Keratinocyte (primary cell): ENCODE measurements at regions not wholly inside any gene's neighbourhood (a gene's known extent, or its start where the extent isn't known, plus 50 kb on each side); places are given as distances from the start of the nearest gene placed in this dataset.

ENCODE experiments used
- DNase-seq: peaks from one replicate; pipeline ENCODE4 v3.0.0-alpha.2; 2011; ENCODE audit warnings: low read depth, missing footprints, low spot score
- FAIRE-seq: peaks from 2 replicates; lab custom pipeline; 2011; peaks lifted over from hg19 to GRCh38; lab: Jason Lieb, UNC
- H2AFZ ChIP-seq: 2 replicates; pipeline ENCODE4 v1.6.0; 2012; ENCODE audit warnings: low read length, control low read depth, inconsistent platforms; ENCODE audit not compliant: control insufficient read depth
- H3K27ac ChIP-seq: 2 replicates; pipeline ENCODE4 v1.5.1; 2011; ENCODE audit warnings: low read length; ENCODE audit not compliant: control insufficient read depth, insufficient read depth
- H3K27me3 ChIP-seq: 3 replicates; pipeline ENCODE4 v1.6.0; 2011; ENCODE audit warnings: low read length; ENCODE audit not compliant: control insufficient read depth, insufficient read depth; ENCODE audit errors: extremely low read depth
- H3K36me3 ChIP-seq, 2 experiments: 2 replicates in 1 of 2; 3 replicates in 1 of 2; pipeline ENCODE4 v1.5.1; 2011; ENCODE audit warnings: low read length in 2 of 2, mild to moderate bottlenecking in 1 of 2; ENCODE audit not compliant: control insufficient read depth in 2 of 2, insufficient read depth in 2 of 2; ENCODE audit errors: extremely low read depth in 1 of 2
- H3K4me1 ChIP-seq: 3 replicates; pipeline ENCODE4 v1.5.1; 2011; ENCODE audit warnings: low read length; ENCODE audit not compliant: control insufficient read depth, insufficient read depth; ENCODE audit errors: extremely low read depth
- H3K4me2 ChIP-seq: 3 replicates; pipeline ENCODE4 v1.6.0; 2011; ENCODE audit warnings: low read depth, low read length; ENCODE audit not compliant: control insufficient read depth, insufficient read depth; ENCODE audit errors: extremely low read depth
- H3K4me3 ChIP-seq, 3 experiments: fragments of 200-600 bp in 1 of 3; sonication (generic) in 1 of 3; 2 replicates in 2 of 3; 3 replicates in 1 of 3; pipeline ENCODE4 v1.5.1; 2011 to 2016; ENCODE audit warnings: low read length in 3 of 3, mild to moderate bottlenecking in 3 of 3, control low read depth in 2 of 3, inconsistent platforms in 1 of 3, low read depth in 1 of 3, mixed read lengths in 1 of 3, mixed run types in 1 of 3, moderate library complexity in 1 of 3; ENCODE audit not compliant: control insufficient read depth in 2 of 3, insufficient read depth in 2 of 3; ENCODE audit errors: extremely low read depth in 1 of 3
- H3K79me2 ChIP-seq: 2 replicates; pipeline ENCODE4 v1.6.0; 2012; ENCODE audit warnings: low read length; ENCODE audit not compliant: control insufficient read depth, insufficient read depth
- H3K9ac ChIP-seq: 3 replicates; pipeline ENCODE4 v1.6.0; 2011; ENCODE audit warnings: low read length; ENCODE audit not compliant: control insufficient read depth, insufficient read depth; ENCODE audit errors: extremely low read depth
- H3K9me1 ChIP-seq: 3 replicates; pipeline ENCODE4 v1.6.0; 2011; ENCODE audit warnings: low read length; ENCODE audit not compliant: control insufficient read depth, insufficient read depth; ENCODE audit errors: extremely low read depth
- H3K9me3 ChIP-seq: 2 replicates; pipeline ENCODE4 v1.5.1; 2012; ENCODE audit warnings: low read depth, low read length; ENCODE audit not compliant: control insufficient read depth
- H4K20me1 ChIP-seq: 3 replicates; pipeline ENCODE4 v1.6.0; 2011; ENCODE audit warnings: low read length; ENCODE audit not compliant: control insufficient read depth, insufficient read depth; ENCODE audit errors: extremely low read depth
- EZH2 ChIP-seq: IDR thresholded peaks from one replicate; pipeline ENCODE4 v1.6.1; 2012; ENCODE audit warnings: inconsistent platforms, mild to moderate bottlenecking, low read length, moderate library complexity
- dilution Hi-C: fragments of 300-500 bp; cut with MboI; formaldehyde crosslinking; loops from one replicate; pipeline ENCODE4 v1.7.0; 2020; ENCODE audit warnings: low sequenced_read_pairs; ENCODE audit not compliant: extremely low pct_ligation_motif_present
- TF ChIP-seq, protein P1 (sequence below), 3 experiments: IDR thresholded peaks in 1 of 3; conservative IDR thresholded peaks in 1 of 3; optimal IDR thresholded peaks in 1 of 3; 2 replicates in 2 of 3; 3 replicates in 1 of 3; pipeline versions ENCODE3 to v1.5.1; 2011; ENCODE audit warnings: low read length in 3 of 3, mild to moderate bottlenecking in 3 of 3, moderate library complexity in 2 of 3, control low read depth in 1 of 3, inconsistent platforms in 1 of 3; ENCODE audit not compliant: insufficient read depth in 2 of 3; ENCODE audit errors: extremely low read depth in 1 of 3

- Histone ChIP-seq H4K20me1 (no peaks in the 10 kb centered on the region), H3K27ac (no peak overlapping the region), H3K9me3 (no peaks in the 10 kb centered on the region), H3K36me3 (no peaks in the 10 kb centered on the region), H3K9ac (no peak overlapping the region), H3K27me3 (no peaks in the 10 kb centered on the region), H3K4me2 (no peak overlapping the region), H3K79me2 (no peaks in the 10 kb centered on the region), H3K4me1 (no peaks in the 10 kb centered on the region), H3K4me3 (no peak overlapping the region), H3K9me1 (no peaks in the 10 kb centered on the region), H2AFZ (no peak overlapping the region)
- dilution Hi-C loops = no loop called here
- DNase-seq (no peak), FAIRE-seq (no peak)
- TF ChIP-seq, protein P1, sequence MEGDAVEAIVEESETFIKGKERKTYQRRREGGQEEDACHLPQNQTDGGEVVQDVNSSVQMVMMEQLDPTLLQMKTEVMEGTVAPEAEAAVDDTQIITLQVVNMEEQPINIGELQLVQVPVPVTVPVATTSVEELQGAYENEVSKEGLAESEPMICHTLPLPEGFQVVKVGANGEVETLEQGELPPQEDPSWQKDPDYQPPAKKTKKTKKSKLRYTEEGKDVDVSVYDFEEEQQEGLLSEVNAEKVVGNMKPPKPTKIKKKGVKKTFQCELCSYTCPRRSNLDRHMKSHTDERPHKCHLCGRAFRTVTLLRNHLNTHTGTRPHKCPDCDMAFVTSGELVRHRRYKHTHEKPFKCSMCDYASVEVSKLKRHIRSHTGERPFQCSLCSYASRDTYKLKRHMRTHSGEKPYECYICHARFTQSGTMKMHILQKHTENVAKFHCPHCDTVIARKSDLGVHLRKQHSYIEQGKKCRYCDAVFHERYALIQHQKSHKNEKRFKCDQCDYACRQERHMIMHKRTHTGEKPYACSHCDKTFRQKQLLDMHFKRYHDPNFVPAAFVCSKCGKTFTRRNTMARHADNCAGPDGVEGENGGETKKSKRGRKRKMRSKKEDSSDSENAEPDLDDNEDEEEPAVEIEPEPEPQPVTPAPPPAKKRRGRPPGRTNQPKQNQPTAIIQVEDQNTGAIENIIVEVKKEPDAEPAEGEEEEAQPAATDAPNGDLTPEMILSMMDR (optimal IDR thresholded peaks at IDR 0.05 in 1 of 3, IDR thresholded peaks at IDR 0.05 in 1 of 3, conservative IDR thresholded peaks at IDR 0.05 in 1 of 3; ENCODE audit: extremely low read depth in 1 of 3, insufficient read depth in 2 of 3, low read length in 3 of 3) = no peak
- no peak for TF ChIP-seq EZH2
These were observed 182.2 kb downstream of the SNRPN start for GRCh38 chr15:25137013-25137412.

GRCh38 chr15:25169318-25169717 lies 214.5 kb downstream of the SNRPN start:
- Histone ChIP-seq H3K27me3 (no peaks in the 10 kb centered on the region), H3K4me3 (no peak overlapping the region), H3K9me3 (peaks cover 15% of the 10 kb centered on the region), H3K9ac (no peak overlapping the region), H4K20me1 (no peaks in the 10 kb centered on the region), H3K4me2 (no peak overlapping the region), H3K4me1 (no peaks in the 10 kb centered on the region), H3K9me1 (no peaks in the 10 kb centered on the region), H2AFZ (no peak overlapping the region), H3K36me3 (no peaks in the 10 kb centered on the region), H3K27ac (no peak overlapping the region), H3K79me2 (no peaks in the 10 kb centered on the region)
- no peak for TF ChIP-seq EZH2
- TF ChIP-seq, protein P1 (optimal IDR thresholded peaks at IDR 0.05 in 1 of 3, IDR thresholded peaks at IDR 0.05 in 1 of 3, conservative IDR thresholded peaks at IDR 0.05 in 1 of 3; ENCODE audit: extremely low read depth in 1 of 3, insufficient read depth in 2 of 3, low read length in 3 of 3) = no peak
- dilution Hi-C loops = no loop called here
- FAIRE-seq = no peak
- DNase-seq = no peak
